Stimulated activated memory B cell treated with anti-CD40 and anti-IgM and Interleukin-4, amounts not matched to agents 10 μg/mL and 1 μg/mL and 100 μg/mL, for 72 hours (primary cell): ENCODE measurements at regions not wholly inside any gene's neighbourhood (a gene's known extent, or its start where the extent isn't known, plus 50 kb on each side); places are given as distances from the start of the nearest gene placed in this dataset.
A peak's percentile ranks its signal among the peaks of the same experiment; 100 is the strongest.

Source experiments
- ATAC-seq: fragments of 150-1000 bp; cut with Tn5 transposase; 2 replicates; pipeline ENCODE4 v1.10.0; 2021
- H3K27ac Mint-ChIP-seq: one replicate; pipeline ENCODE4 v1.8.0; 2022; ENCODE audit warnings: mild to moderate bottlenecking, mixed read lengths
- H3K27me3 Mint-ChIP-seq: one replicate; pipeline ENCODE4 v1.8.0; 2022; ENCODE audit warnings: mixed read lengths
- H3K36me3 Mint-ChIP-seq: one replicate; pipeline ENCODE4 v1.8.0; 2022; ENCODE audit warnings: mixed read lengths
- H3K4me1 Mint-ChIP-seq: one replicate; pipeline ENCODE4 v1.8.0; 2022; ENCODE audit warnings: mixed read lengths
- H3K4me3 Mint-ChIP-seq: one replicate; pipeline ENCODE4 v1.8.0; 2022; ENCODE audit warnings: mild to moderate bottlenecking, moderate library complexity, mixed read lengths
- H3K9me3 Mint-ChIP-seq: one replicate; pipeline ENCODE4 v1.8.0; 2022; ENCODE audit warnings: mixed read lengths

DNA sequence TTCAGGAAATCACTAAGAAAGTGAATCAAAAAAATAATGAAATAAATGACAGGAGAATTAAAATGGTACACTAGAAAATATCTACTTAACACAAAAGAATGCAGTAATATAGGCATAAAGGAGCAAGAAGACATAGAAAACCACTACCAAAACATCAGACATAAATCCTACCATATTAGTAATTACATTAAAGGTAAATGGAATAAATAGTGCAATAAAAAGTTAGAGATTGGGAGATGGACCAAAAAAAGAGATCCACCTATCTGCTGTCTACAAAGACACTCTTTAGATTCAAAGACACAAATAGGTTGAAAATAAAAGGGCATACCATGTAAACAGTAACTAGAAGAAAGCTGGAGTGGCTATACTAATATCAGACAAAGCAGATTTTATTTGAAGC, 167.0 kb upstream of the SAMSN1 start:
- Mint-ChIP-seq H3K27ac (no peak overlapping the region), H3K36me3 (peaks cover 15% of the 10 kb centered on the region), H3K9me3 (peaks cover 15% of the 10 kb centered on the region), H3K4me1 (peaks cover 16% of the 10 kb centered on the region), H3K4me3 (no peak overlapping the region), H3K27me3 (no peaks in the 10 kb centered on the region)
- ATAC-seq = no peak

- no peak overlapping the region for H3K27ac Mint-ChIP-seq
- no peak overlapping the region for H3K4me3 Mint-ChIP-seq
- no peaks in the 10 kb centered on the region for H3K27me3 Mint-ChIP-seq
- H3K4me1 Mint-ChIP-seq = peaks cover 7% of the 10 kb centered on the region
- peaks cover 18% of the 10 kb centered on the region for H3K9me3 Mint-ChIP-seq
- peaks cover 15% of the 10 kb centered on the region for H3K36me3 Mint-ChIP-seq
- no peak for ATAC-seq
Measured at GRCh38 chr21:14712121-14712715, 166.1 kb upstream of the SAMSN1 start.

DNA sequence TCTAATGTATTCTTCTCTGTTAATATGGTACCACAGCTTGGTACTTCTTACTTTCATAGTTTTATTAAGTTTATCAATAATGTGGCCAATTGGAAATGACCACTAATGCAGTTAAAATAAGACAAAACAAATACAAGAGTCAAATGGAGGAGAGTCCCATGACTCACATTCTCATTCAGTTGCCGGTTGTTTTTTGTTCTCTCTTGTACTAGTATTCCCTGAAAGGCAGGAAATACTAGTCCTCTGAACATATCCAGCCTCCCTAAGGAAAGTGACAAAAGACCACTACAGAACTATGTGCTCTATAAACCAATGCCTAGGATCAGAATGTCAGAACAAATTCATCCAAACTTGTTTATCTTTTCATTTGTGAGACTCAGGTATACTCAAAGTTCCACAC, 165.2 kb upstream of the SAMSN1 start:
- no peaks in the 10 kb centered on the region for H3K27me3 Mint-ChIP-seq
- ATAC-seq = no peak
- H3K9me3 Mint-ChIP-seq = peaks cover 15% of the 10 kb centered on the region

GRCh38 chr21:14707511-14708020, 161.5 kb upstream of the SAMSN1 start:
- no peaks in the 10 kb centered on the region for H3K4me1 Mint-ChIP-seq

More for the DNA sequence above, 165.2 kb upstream of the SAMSN1 start:
- H3K4me3 Mint-ChIP-seq = no peak overlapping the region
- no peaks in the 10 kb centered on the region for H3K4me1 Mint-ChIP-seq
- peaks cover 15% of the 10 kb centered on the region for H3K36me3 Mint-ChIP-seq
- H3K27ac Mint-ChIP-seq = no peak overlapping the region

GRCh38 chr21:14706712-14707510, 160.8 kb upstream of the SAMSN1 start:
- Mint-ChIP-seq H3K27ac (no peak overlapping the region), H3K27me3 (no peaks in the 10 kb centered on the region), H3K36me3 (peaks cover 3% of the 10 kb centered on the region), H3K9me3 (peaks cover 5% of the 10 kb centered on the region), H3K4me1 (no peaks in the 10 kb centered on the region), H3K4me3 (no peak overlapping the region)
- no peak for ATAC-seq

More at GRCh38 chr21:14707511-14708020, 161.5 kb upstream of the SAMSN1 start:
- no peaks in the 10 kb centered on the region for H3K27me3 Mint-ChIP-seq
- ATAC-seq = no peak
- no peak overlapping the region for H3K4me3 Mint-ChIP-seq
- H3K36me3 Mint-ChIP-seq = peaks cover 6% of the 10 kb centered on the region
- H3K9me3 Mint-ChIP-seq = peaks cover 9% of the 10 kb centered on the region
- no peak overlapping the region for H3K27ac Mint-ChIP-seq

DNA sequence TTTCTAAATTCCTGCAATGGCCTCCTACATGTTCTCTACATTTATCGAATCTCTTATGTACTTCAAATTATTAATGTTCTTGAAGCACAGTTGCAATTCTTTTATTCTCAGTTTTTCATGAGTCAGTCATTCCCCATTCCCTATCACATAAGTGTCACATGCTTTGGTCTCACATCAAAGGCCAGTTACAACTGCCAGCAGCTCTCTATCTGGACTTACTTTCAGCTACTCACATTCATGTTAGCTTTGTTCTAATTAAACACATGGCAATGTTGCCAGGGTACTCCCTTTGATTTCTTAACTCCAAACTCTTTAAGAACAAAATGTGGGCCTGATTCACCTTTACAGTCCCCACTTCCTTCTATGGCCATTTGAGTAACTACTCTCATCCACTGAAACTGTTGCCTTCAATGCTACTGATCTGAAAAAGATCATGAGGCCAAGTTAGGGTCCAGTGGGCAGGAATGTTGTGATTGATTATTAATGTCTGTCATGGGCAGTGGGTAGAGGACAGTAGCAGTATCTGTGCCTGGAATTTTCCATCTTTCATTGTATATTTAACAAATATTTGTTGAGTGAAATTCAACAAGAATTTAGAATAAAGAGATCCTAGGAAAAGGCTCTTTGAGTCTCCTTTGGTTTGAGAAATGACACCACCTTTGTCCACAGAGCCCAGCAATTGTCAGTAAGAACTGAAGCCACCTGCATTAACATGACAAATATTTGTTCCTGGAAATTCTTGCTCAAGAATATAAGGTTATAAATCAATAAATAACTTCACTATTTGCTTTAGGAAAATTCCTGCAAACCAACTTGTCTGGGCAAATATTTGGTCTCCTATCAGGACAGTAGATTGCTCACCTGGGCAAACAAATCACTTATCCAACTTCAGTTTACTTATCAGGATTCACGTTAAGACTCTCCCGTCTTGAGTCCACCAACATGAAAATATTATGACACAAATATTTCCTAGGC, 153.6 kb upstream of the SAMSN1 start:
- H3K36me3 Mint-ChIP-seq = peaks cover 6% of the 10 kb centered on the region
- peaks cover 8% of the 10 kb centered on the region for H3K4me1 Mint-ChIP-seq
- no peak for ATAC-seq
- no peak overlapping the region for H3K4me3 Mint-ChIP-seq
- peaks cover 4% of the 10 kb centered on the region for H3K9me3 Mint-ChIP-seq
- peak overlapping the region; percentile 59 for H3K27ac Mint-ChIP-seq
- no peaks in the 10 kb centered on the region for H3K27me3 Mint-ChIP-seq

GRCh38 chr21:14697769-14698168, 151.7 kb upstream of the SAMSN1 start:
- peak overlapping the region; percentile 17 for H3K27ac Mint-ChIP-seq
- H3K9me3 Mint-ChIP-seq = peaks cover 4% of the 10 kb centered on the region
- peak; percentile 41 for ATAC-seq
- no peaks in the 10 kb centered on the region for H3K27me3 Mint-ChIP-seq
- H3K36me3 Mint-ChIP-seq = peaks cover 6% of the 10 kb centered on the region
- peaks cover 8% of the 10 kb centered on the region for H3K4me1 Mint-ChIP-seq
- H3K4me3 Mint-ChIP-seq = no peak overlapping the region

DNA sequence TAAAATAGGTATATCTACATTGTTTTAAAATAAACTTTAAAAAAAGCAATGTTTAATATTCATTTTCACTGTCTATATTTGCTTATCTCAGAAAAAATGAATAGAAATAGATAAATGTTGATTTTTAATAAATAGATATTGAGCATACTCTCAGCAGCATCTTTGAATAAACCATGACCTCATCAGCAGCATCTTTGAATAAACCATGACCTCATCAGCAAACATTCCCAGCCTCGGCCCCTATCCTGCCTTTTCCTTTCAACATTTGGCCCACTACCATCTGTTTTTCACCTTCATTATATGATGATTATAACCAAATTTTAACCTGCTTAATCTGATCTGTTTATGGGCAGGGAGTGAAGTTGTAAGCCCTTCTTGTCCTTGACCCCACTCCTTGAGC, 148.7 kb upstream of the SAMSN1 start:
- Mint-ChIP-seq H3K4me1 (peaks cover 11% of the 10 kb centered on the region), H3K9me3 (peaks cover 9% of the 10 kb centered on the region), H3K4me3 (no peak overlapping the region), H3K27ac (no peak overlapping the region), H3K27me3 (no peaks in the 10 kb centered on the region), H3K36me3 (peaks cover 9% of the 10 kb centered on the region)
- no peak for ATAC-seq

GRCh38 chr21:14693997-14694396, 147.9 kb upstream of the SAMSN1 start:
- H3K27ac Mint-ChIP-seq = peak overlapping the region; percentile 30
- H3K27me3 Mint-ChIP-seq = no peaks in the 10 kb centered on the region
- H3K36me3 Mint-ChIP-seq = peaks cover 11% of the 10 kb centered on the region
- H3K9me3 Mint-ChIP-seq = peaks cover 9% of the 10 kb centered on the region
- no peak for ATAC-seq
- peaks cover 20% of the 10 kb centered on the region for H3K4me1 Mint-ChIP-seq
- no peak overlapping the region for H3K4me3 Mint-ChIP-seq

DNA sequence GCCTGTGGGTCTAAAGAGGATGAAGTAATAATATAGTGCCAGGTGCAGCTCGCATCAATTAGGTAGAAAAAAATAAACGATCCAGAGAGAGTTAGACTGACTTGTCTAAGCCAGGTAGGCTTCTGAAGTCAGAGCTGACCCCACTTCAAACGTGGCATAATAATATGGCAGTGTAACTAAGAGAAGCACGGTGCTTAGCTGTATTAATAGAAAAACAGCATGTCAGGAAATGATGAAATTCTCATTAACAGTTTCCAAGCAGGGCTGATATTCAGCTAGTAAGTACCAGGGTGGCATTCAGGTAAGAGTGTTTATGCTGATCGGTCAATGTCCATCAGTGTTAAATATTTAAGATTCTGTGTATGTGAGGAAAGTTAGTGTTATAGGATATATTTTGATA, 145.8 kb upstream of the SAMSN1 start:
- Mint-ChIP-seq H3K36me3 (peaks cover 17% of the 10 kb centered on the region), H3K27ac (peak overlapping the region; percentile 98), H3K9me3 (peaks cover 9% of the 10 kb centered on the region), H3K27me3 (no peaks in the 10 kb centered on the region), H3K4me1 (peaks cover 40% of the 10 kb centered on the region), H3K4me3 (no peak overlapping the region)
- no peak for ATAC-seq

GRCh38 chr21:14690886-14691285, 144.8 kb upstream of the SAMSN1 start:
- peaks cover 17% of the 10 kb centered on the region for H3K36me3 Mint-ChIP-seq
- ATAC-seq = no peak

GRCh38 chr21:14688936-14689335, 142.8 kb upstream of the SAMSN1 start:
- peaks cover 67% of the 10 kb centered on the region for H3K4me1 Mint-ChIP-seq
- H3K4me3 Mint-ChIP-seq = no peak overlapping the region
- peaks cover 9% of the 10 kb centered on the region for H3K9me3 Mint-ChIP-seq
- no peak for ATAC-seq
- no peaks in the 10 kb centered on the region for H3K27me3 Mint-ChIP-seq
- peak overlapping the region; percentile 98 for H3K27ac Mint-ChIP-seq
- H3K36me3 Mint-ChIP-seq = peaks cover 17% of the 10 kb centered on the region

More at GRCh38 chr21:14690886-14691285, 144.8 kb upstream of the SAMSN1 start:
- no peak overlapping the region for H3K4me3 Mint-ChIP-seq
- peak overlapping the region; percentile 98 for H3K27ac Mint-ChIP-seq
- peaks cover 9% of the 10 kb centered on the region for H3K9me3 Mint-ChIP-seq
- peaks cover 50% of the 10 kb centered on the region for H3K4me1 Mint-ChIP-seq
- H3K27me3 Mint-ChIP-seq = no peaks in the 10 kb centered on the region

DNA sequence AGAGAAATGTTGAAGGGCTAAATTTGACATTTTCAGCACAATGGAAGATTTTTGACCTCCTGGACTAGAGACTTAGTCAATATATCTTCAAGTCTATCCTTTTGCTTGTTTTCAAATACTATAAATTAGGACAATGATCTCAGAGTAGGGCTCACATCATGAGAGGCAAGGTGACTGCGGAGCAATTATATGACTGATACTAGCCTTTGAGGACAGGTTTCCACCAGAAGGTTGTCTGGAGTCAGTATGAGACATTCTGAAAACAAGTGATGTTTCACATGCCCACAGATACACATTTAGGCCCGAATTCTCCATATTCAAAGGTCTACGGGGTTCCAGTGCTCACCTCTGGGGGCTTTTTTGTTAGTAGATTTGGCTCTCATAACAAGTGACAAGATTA, 142.3 kb upstream of the SAMSN1 start:
- Mint-ChIP-seq H3K4me1 (peaks cover 72% of the 10 kb centered on the region), H3K9me3 (peaks cover 9% of the 10 kb centered on the region), H3K4me3 (no peak overlapping the region), H3K36me3 (peaks cover 17% of the 10 kb centered on the region), H3K27me3 (no peaks in the 10 kb centered on the region), H3K27ac (peak overlapping the region; percentile 98)
- ATAC-seq = peak; percentile 66

DNA sequence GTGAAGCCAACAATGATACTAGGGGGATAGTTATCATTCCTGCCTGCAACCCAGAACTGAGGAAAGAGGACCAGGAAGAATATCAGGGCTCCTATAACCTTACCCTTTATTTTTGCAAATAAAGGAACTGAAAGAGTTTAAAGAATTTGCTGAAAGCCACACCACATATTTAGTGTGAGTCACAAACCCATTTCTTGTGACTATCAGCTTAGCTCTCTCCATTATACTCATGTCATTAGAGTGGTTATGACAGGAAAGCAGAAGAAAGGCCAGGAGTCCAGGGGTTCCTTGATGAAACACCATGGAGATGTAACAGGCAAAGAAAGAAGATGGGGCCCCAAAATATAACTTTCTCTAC, 141.1 kb upstream of the SAMSN1 start:
- H3K9me3 Mint-ChIP-seq = peaks cover 9% of the 10 kb centered on the region
- H3K4me3 Mint-ChIP-seq = peak overlapping the region; percentile 46
- H3K27ac Mint-ChIP-seq = peak overlapping the region; percentile 98
- H3K36me3 Mint-ChIP-seq = peaks cover 20% of the 10 kb centered on the region
- no peaks in the 10 kb centered on the region for H3K27me3 Mint-ChIP-seq
- peaks cover 83% of the 10 kb centered on the region for H3K4me1 Mint-ChIP-seq
- ATAC-seq = peak; percentile 87
